Ovary (tissue), 3 donors: ENCODE measurements at regions not wholly inside any gene's neighbourhood (a gene's known extent, or its start where the extent isn't known, plus 50 kb on each side); places are given as distances from the start of the nearest gene placed in this dataset.

ENCODE experiments used
- POLR2A ChIP-seq: fragments of 450-650 bp; IDR thresholded peaks from one replicate; pipeline ENCODE4 v1.6.1; 2017; ENCODE audit warnings: antibody characterized with exemption, mild to moderate bottlenecking, moderate library complexity
- TF ChIP-seq, protein P1 (sequence below), 3 donors: fragments of 450-650 bp in 2 of 3; fragments of 200-600 bp in 1 of 3; IDR thresholded peaks; one replicate each; pipeline versions ENCODE4 v1.5.1 to v1.8.0; 2016 to 2022; ENCODE audit warnings: antibody characterized with exemption in 3 of 3, mild to moderate bottlenecking in 1 of 3
- donor health status: DM: no; HTN: no; CAD: no.

DNA sequence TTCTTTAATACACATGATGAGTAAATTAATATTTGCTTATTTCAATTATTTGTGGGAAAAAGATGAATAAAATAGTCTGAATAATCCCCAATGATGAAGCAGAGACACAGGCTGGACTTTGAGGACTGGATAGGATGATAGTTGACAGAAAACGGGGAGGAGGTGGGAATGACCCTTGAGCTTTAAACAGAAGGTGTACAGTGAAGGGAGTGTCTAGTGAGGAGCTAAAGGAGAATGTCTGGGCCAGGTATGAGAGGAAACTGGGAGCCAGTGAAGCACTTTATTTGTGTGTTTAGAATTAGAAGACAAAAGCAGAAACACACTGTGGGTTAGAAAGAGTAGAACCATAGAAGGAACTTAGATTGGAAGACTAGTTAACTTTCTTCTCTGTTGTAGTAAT is 230.4 kb upstream of the CA10 start:
- TF ChIP-seq POLR2A: no peak
- TF ChIP-seq, protein P1, sequence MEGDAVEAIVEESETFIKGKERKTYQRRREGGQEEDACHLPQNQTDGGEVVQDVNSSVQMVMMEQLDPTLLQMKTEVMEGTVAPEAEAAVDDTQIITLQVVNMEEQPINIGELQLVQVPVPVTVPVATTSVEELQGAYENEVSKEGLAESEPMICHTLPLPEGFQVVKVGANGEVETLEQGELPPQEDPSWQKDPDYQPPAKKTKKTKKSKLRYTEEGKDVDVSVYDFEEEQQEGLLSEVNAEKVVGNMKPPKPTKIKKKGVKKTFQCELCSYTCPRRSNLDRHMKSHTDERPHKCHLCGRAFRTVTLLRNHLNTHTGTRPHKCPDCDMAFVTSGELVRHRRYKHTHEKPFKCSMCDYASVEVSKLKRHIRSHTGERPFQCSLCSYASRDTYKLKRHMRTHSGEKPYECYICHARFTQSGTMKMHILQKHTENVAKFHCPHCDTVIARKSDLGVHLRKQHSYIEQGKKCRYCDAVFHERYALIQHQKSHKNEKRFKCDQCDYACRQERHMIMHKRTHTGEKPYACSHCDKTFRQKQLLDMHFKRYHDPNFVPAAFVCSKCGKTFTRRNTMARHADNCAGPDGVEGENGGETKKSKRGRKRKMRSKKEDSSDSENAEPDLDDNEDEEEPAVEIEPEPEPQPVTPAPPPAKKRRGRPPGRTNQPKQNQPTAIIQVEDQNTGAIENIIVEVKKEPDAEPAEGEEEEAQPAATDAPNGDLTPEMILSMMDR (IDR thresholded peaks at IDR 0.05): no peak
